ENCODE measurements at regions not wholly inside any gene's neighbourhood (a gene's known extent, or its start where the extent isn't known, plus 50 kb on each side); places are given as distances from the start of the nearest gene placed in this dataset.
"Not testable (repeated sequence)": the region's sequence is repeated elsewhere in the genome, so short reads cannot be mapped to it uniquely, and the experiment has no call there.

- not testable (repeated sequence) for DNase-seq (ENCODE audit: low read depth)
Observed at GRCh38 chr3:75446948-75447347, 217.2 kb upstream of the FRG2C start.

GRCh38 chr3:75453328-75453727 is 210.8 kb upstream of the FRG2C start:
- not testable (repeated sequence) for DNase-seq (ENCODE audit: low read depth)

- not testable (repeated sequence) for DNase-seq (ENCODE audit: low read depth)
Observed at GRCh38 chr3:75453839-75454238, 210.3 kb upstream of the FRG2C start.

- DNase-seq (ENCODE audit: low read depth) = not testable (repeated sequence)
Observed at GRCh38 chr3:75474530-75474929, 189.6 kb upstream of the FRG2C start.

GRCh38 chr3:75496600-75496999 is 167.5 kb upstream of the FRG2C start:
- not testable (repeated sequence) for DNase-seq (ENCODE audit: low read depth)

GRCh38 chr3:75500357-75500756 is 163.8 kb upstream of the FRG2C start:
- not testable (repeated sequence) for DNase-seq (ENCODE audit: low read depth)

GRCh38 chr3:75502171-75502570 is 162.0 kb upstream of the FRG2C start:
- DNase-seq (ENCODE audit: low read depth) = not testable (repeated sequence)

- not testable (repeated sequence) for DNase-seq (ENCODE audit: low read depth)
Observed at GRCh38 chr3:75502769-75503756, 161.1 kb upstream of the FRG2C start.

- DNase-seq (ENCODE audit: low read depth) = no peak
Observed at GRCh38 chr3:75506603-75507002, 157.5 kb upstream of the FRG2C start.

GRCh38 chr3:75507956-75508355 is 156.2 kb upstream of the FRG2C start:
- not testable (repeated sequence) for DNase-seq (ENCODE audit: low read depth)

GRCh38 chr3:75527657-75528056 is 136.5 kb upstream of the FRG2C start:
- DNase-seq (ENCODE audit: low read depth) = not testable (repeated sequence)

GRCh38 chr3:75552095-75552494 is 112.0 kb upstream of the FRG2C start:
- not testable (repeated sequence) for DNase-seq (ENCODE audit: low read depth)

GRCh38 chr3:75564427-75564826 is 99.7 kb upstream of the FRG2C start:
- not testable (repeated sequence) for DNase-seq (ENCODE audit: low read depth)

- not testable (repeated sequence) for DNase-seq (ENCODE audit: low read depth)
Observed at GRCh38 chr3:75572303-75572702, 91.8 kb upstream of the FRG2C start.

GRCh38 chr3:75579091-75579490 is 85.0 kb upstream of the FRG2C start:
- not testable (repeated sequence) for DNase-seq (ENCODE audit: low read depth)

- not testable (repeated sequence) for DNase-seq (ENCODE audit: low read depth)
Observed at GRCh38 chr3:75579536-75579935, 84.6 kb upstream of the FRG2C start.

- DNase-seq (ENCODE audit: low read depth) = peak; percentile 12
Observed at GRCh38 chr3:75579981-75580782, 83.9 kb upstream of the FRG2C start.

GRCh38 chr3:75582536-75582935 is 81.6 kb upstream of the FRG2C start:
- DNase-seq (ENCODE audit: low read depth) = not testable (repeated sequence)

GRCh38 chr3:75583116-75583515 is 81.0 kb upstream of the FRG2C start:
- DNase-seq (ENCODE audit: low read depth) = not testable (repeated sequence)

GRCh38 chr3:75587695-75588094 is 76.4 kb upstream of the FRG2C start:
- DNase-seq (ENCODE audit: low read depth) = not testable (repeated sequence)

GRCh38 chr3:75590382-75590781 is 73.7 kb upstream of the FRG2C start:
- not testable (repeated sequence) for DNase-seq (ENCODE audit: low read depth)

- not testable (repeated sequence) for DNase-seq (ENCODE audit: low read depth)
Observed at GRCh38 chr3:75604286-75604934, 59.7 kb upstream of the FRG2C start.
